MM.1S (cell line): ENCODE measurements at regions not wholly inside any gene's neighbourhood (a gene's known extent, or its start where the extent isn't known, plus 50 kb on each side); places are given as distances from the start of the nearest gene placed in this dataset.

ENCODE experiments used
- CTCF ChIP-seq: fragments of 300-600 bp; sonication (generic); IDR thresholded peaks from 2 replicates; pipeline ENCODE4 v1.5.1; 2016; ENCODE audit warnings: antibody characterized with exemption, low read length, mixed read lengths
- EZH2 ChIP-seq: fragments of 300-600 bp; sonication (generic); optimal IDR thresholded peaks from 2 replicates; pipeline ENCODE3; 2017; ENCODE audit warnings: low read depth, mild to moderate bottlenecking, antibody characterized with exemption, low read length, mixed read lengths
- EZH2phosphoT487 ChIP-seq: fragments of 300-600 bp; sonication (generic); IDR thresholded peaks from 2 replicates; pipeline ENCODE4 v1.6.1; 2018; ENCODE audit warnings: antibody characterized with exemption, low read length

GRCh38 chr16:54475019-54475601, 188.5 kb upstream of the IRX3 start:
- TF ChIP-seq CTCF (no peak), EZH2phosphoT487 (no peak), EZH2 (no peak)
